Neural cell (in vitro differentiated cells): ENCODE measurements at regions not wholly inside any gene's neighbourhood (a gene's known extent, or its start where the extent isn't known, plus 50 kb on each side); places are given as distances from the start of the nearest gene placed in this dataset.

Experiments used
- H2AFZ ChIP-seq: fragments of 200-600, 300-800 bp; sonication (generic), shearing (Covaris generic); 2 replicates; pipeline ENCODE4 v1.6.0; 2014; ENCODE audit warnings: low read depth, mild to moderate bottlenecking, antibody characterized with exemption, low read length, moderate library complexity
- H3F3A ChIP-seq: fragments of 200-600 bp; shearing (Covaris generic); 2 replicates; pipeline ENCODE4 v1.6.1; 2016; ENCODE audit warnings: mild to moderate bottlenecking, moderate library complexity, mixed read lengths, antibody characterized with exemption, low read length; ENCODE audit not compliant: insufficient read depth, poor library complexity, severe bottlenecking
- H3K27ac ChIP-seq: fragments of 200-600, 300-800 bp; sonication (generic), shearing (Covaris generic); 2 replicates; pipeline ENCODE4 v1.5.1; 2014; ENCODE audit warnings: mild to moderate bottlenecking, low read length, moderate library complexity
- H3K27me3 ChIP-seq: fragments of 300-800, 200-600 bp; sonication (generic), shearing (Covaris generic); 2 replicates; pipeline ENCODE4 v1.6.0; 2014; ENCODE audit warnings: mild to moderate bottlenecking, low read depth, low read length, moderate library complexity; ENCODE audit not compliant: insufficient read depth
- H3K36me3 ChIP-seq: fragments of 300-800, 200-600 bp; sonication (generic), shearing (Covaris generic); 2 replicates; pipeline ENCODE4 v1.5.1; 2014; ENCODE audit warnings: mild to moderate bottlenecking, antibody characterized with exemption, low read length, moderate library complexity; ENCODE audit not compliant: insufficient read depth
- H3K4me2 ChIP-seq: fragments of 300-800, 200-600 bp; sonication (generic), shearing (Covaris generic); 2 replicates; pipeline ENCODE4 v1.6.0; 2014; ENCODE audit warnings: mild to moderate bottlenecking, low read length
- H3K4me3 ChIP-seq: fragments of 300-800, 200-600 bp; sonication (generic), shearing (Covaris generic); 2 replicates; pipeline ENCODE4 v1.5.1; 2014; ENCODE audit warnings: mild to moderate bottlenecking, low read length, moderate library complexity
- H3K79me2 ChIP-seq: fragments of 200-600 bp; shearing (Covaris generic); replicated peaks from 2 replicates; pipeline ENCODE4 v1.6.0; 2014; ENCODE audit warnings: mild to moderate bottlenecking, low read length, moderate library complexity; ENCODE audit not compliant: insufficient read depth
- H3K9ac ChIP-seq: fragments of 300-800, 200-600 bp; sonication (generic), shearing (Covaris generic); 2 replicates; pipeline ENCODE4 v1.6.1; 2016; ENCODE audit warnings: mild to moderate bottlenecking, low read length, mixed read lengths
- H3K9me2 ChIP-seq: fragments of 200-600 bp; shearing (Covaris generic); 2 replicates; pipeline ENCODE4 v1.6.1; 2016; ENCODE audit warnings: mild to moderate bottlenecking, low read length, mixed read lengths; ENCODE audit not compliant: insufficient read depth
- H3K9me3 ChIP-seq: fragments of 200-600, 300-800 bp; sonication (generic), shearing (Covaris generic); 2 replicates; pipeline ENCODE4 v1.6.1; 2016; ENCODE audit warnings: mild to moderate bottlenecking, mixed run types, low read length, moderate library complexity, mixed read lengths
- H4K20me1 ChIP-seq: fragments of 200-600 bp; shearing (Covaris generic); 2 replicates; pipeline ENCODE4 v1.6.1; 2016; ENCODE audit warnings: mild to moderate bottlenecking, mixed run types; ENCODE audit not compliant: insufficient read depth
- EP300 ChIP-seq: fragments of 450-650 bp; conservative IDR thresholded peaks from 2 replicates; pipeline ENCODE4 v1.6.1; 2014; ENCODE audit warnings: antibody characterized with exemption, mild to moderate bottlenecking, moderate library complexity; ENCODE audit not compliant: poor library complexity, severe bottlenecking
- EZH2 ChIP-seq: fragments of 200-600, 300-800 bp; shearing (Covaris generic), sonication (generic); IDR thresholded peaks from 2 replicates; pipeline ENCODE4 v1.6.1; 2014; ENCODE audit warnings: antibody characterized with exemption, low read length, borderline replicate concordance, mild to moderate bottlenecking; ENCODE audit not compliant: insufficient read depth, poor library complexity, severe bottlenecking
- MXI1 ChIP-seq: fragments of 450-650 bp; conservative IDR thresholded peaks from 2 replicates; pipeline ENCODE4 v1.6.1; 2014; ENCODE audit warnings: antibody characterized with exemption, mild to moderate bottlenecking; ENCODE audit not compliant: poor library complexity, severe bottlenecking
- POLR2AphosphoS5 ChIP-seq: IDR thresholded peaks from 2 replicates; pipeline ENCODE4 v1.6.1; 2012
- RAD21 ChIP-seq: fragments of 450-650 bp; conservative IDR thresholded peaks from 2 replicates; pipeline ENCODE4 v1.6.1; 2014; ENCODE audit warnings: antibody characterized with exemption, mild to moderate bottlenecking, moderate library complexity
- SMC3 ChIP-seq: fragments of 450-650 bp; conservative IDR thresholded peaks from 2 replicates; pipeline ENCODE4 v1.6.1; 2014; ENCODE audit warnings: antibody characterized with exemption, mild to moderate bottlenecking, moderate library complexity; ENCODE audit not compliant: poor library complexity
- TAF1 ChIP-seq: IDR thresholded peaks from 2 replicates; pipeline ENCODE4 v1.6.1; 2012; ENCODE audit warnings: low read depth
- TF ChIP-seq, protein P1 (sequence below): IDR thresholded peaks from 2 replicates; pipeline ENCODE4 v1.6.1; 2012; ENCODE audit warnings: borderline replicate concordance
- TF ChIP-seq, protein P2 (sequence below): fragments of 450-650 bp; IDR thresholded peaks from 2 replicates; pipeline ENCODE4 v1.5.1; 2014; ENCODE audit warnings: antibody characterized with exemption, mild to moderate bottlenecking, moderate library complexity; ENCODE audit not compliant: poor library complexity, severe bottlenecking

DNA sequence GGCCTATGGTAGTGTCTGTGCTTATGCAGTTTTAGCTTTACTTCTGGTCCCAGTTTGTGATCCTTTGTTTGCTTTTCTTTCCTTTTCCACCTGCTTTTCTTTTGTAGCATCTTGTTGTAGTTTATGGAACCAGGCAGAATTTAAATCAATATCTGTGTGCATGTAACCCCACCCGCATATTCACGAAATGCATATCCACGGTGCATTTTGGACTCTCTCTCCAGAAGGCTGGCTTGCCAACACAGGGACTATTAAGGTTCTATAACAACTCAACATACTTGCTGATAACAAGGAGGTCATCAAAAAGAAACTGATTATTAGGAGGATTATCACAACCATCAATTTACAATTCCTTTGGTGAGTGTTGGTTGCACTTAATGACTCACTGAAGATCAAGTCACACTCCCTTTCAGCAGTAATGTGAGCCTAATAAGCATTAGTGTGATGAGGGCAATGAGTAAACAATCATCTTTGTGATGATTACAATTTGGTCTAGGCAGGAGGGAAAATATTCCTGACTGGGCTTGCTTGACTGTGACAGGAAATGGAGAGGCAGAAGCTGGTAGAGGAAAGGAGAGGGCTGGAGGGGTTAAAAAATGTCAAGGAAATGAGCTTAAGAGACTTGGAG, 378.6 kb downstream of the REEP3 start:
- Histone ChIP-seq H3K36me3 (no peaks in the 10 kb centered on the region), H3K79me2 (no peaks in the 10 kb centered on the region), H4K20me1 (no peaks in the 10 kb centered on the region), H3F3A (no peaks in the 10 kb centered on the region), H2AFZ (no peak overlapping the region), H3K9ac (no peak overlapping the region), H3K9me3 (no peaks in the 10 kb centered on the region), H3K4me2 (no peak overlapping the region), H3K4me3 (no peak overlapping the region), H3K9me2 (no peaks in the 10 kb centered on the region), H3K27ac (no peak overlapping the region), H3K27me3 (no peaks in the 10 kb centered on the region)
- TF ChIP-seq, protein P1, sequence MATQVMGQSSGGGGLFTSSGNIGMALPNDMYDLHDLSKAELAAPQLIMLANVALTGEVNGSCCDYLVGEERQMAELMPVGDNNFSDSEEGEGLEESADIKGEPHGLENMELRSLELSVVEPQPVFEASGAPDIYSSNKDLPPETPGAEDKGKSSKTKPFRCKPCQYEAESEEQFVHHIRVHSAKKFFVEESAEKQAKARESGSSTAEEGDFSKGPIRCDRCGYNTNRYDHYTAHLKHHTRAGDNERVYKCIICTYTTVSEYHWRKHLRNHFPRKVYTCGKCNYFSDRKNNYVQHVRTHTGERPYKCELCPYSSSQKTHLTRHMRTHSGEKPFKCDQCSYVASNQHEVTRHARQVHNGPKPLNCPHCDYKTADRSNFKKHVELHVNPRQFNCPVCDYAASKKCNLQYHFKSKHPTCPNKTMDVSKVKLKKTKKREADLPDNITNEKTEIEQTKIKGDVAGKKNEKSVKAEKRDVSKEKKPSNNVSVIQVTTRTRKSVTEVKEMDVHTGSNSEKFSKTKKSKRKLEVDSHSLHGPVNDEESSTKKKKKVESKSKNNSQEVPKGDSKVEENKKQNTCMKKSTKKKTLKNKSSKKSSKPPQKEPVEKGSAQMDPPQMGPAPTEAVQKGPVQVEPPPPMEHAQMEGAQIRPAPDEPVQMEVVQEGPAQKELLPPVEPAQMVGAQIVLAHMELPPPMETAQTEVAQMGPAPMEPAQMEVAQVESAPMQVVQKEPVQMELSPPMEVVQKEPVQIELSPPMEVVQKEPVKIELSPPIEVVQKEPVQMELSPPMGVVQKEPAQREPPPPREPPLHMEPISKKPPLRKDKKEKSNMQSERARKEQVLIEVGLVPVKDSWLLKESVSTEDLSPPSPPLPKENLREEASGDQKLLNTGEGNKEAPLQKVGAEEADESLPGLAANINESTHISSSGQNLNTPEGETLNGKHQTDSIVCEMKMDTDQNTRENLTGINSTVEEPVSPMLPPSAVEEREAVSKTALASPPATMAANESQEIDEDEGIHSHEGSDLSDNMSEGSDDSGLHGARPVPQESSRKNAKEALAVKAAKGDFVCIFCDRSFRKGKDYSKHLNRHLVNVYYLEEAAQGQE, result no peak
- no peak for TF ChIP-seq RAD21
- no peak for TF ChIP-seq MXI1
- TF ChIP-seq TAF1, result no peak
- no peak for TF ChIP-seq SMC3
- no peak for TF ChIP-seq POLR2AphosphoS5
- TF ChIP-seq EP300, result no peak
- TF ChIP-seq, protein P2, sequence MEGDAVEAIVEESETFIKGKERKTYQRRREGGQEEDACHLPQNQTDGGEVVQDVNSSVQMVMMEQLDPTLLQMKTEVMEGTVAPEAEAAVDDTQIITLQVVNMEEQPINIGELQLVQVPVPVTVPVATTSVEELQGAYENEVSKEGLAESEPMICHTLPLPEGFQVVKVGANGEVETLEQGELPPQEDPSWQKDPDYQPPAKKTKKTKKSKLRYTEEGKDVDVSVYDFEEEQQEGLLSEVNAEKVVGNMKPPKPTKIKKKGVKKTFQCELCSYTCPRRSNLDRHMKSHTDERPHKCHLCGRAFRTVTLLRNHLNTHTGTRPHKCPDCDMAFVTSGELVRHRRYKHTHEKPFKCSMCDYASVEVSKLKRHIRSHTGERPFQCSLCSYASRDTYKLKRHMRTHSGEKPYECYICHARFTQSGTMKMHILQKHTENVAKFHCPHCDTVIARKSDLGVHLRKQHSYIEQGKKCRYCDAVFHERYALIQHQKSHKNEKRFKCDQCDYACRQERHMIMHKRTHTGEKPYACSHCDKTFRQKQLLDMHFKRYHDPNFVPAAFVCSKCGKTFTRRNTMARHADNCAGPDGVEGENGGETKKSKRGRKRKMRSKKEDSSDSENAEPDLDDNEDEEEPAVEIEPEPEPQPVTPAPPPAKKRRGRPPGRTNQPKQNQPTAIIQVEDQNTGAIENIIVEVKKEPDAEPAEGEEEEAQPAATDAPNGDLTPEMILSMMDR, result no peak
- no peak for TF ChIP-seq EZH2

DNA sequence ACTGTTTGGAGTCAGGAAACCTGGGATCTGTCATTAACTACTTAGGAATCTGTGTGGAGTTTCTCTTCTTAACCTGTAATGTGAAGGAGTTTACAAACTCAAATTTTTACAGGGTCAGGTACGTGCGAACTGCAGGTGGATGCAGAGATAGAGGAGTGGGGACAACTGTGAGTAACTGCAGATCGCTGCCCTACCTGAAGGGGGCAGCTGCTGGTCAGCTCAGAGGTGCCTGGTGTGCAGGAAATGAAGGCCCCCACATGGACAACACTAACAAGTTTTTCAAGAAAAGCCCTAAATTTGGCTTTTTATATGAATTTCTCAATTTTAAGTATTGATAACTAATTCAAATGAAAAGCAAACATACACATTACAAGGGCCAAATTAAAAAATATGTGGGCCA, 380.0 kb downstream of the REEP3 start:
- no peaks in the 10 kb centered on the region for H3K9me3 ChIP-seq
- H3K36me3 ChIP-seq, result no peaks in the 10 kb centered on the region
- no peaks in the 10 kb centered on the region for H3F3A ChIP-seq
- H3K9me2 ChIP-seq, result no peaks in the 10 kb centered on the region
- H3K27me3 ChIP-seq, result no peaks in the 10 kb centered on the region
- no peak overlapping the region for H3K4me3 ChIP-seq
- TF ChIP-seq, protein P1, result no peak
- no peak for TF ChIP-seq POLR2AphosphoS5
- TF ChIP-seq, protein P2, result no peak
- TF ChIP-seq SMC3, result no peak
- no peak for TF ChIP-seq MXI1
- no peak for TF ChIP-seq EZH2
- TF ChIP-seq EP300, result no peak
- no peak for TF ChIP-seq TAF1
- TF ChIP-seq RAD21, result no peak
- no peak overlapping the region for H3K27ac ChIP-seq
- H3K9ac ChIP-seq, result no peak overlapping the region
- no peaks in the 10 kb centered on the region for H4K20me1 ChIP-seq
- no peak overlapping the region for H2AFZ ChIP-seq
- H3K4me2 ChIP-seq, result no peak overlapping the region
- H3K79me2 ChIP-seq, result no peaks in the 10 kb centered on the region
